IMR-90 (cell line): ENCODE measurements at regions not wholly inside any gene's neighbourhood (a gene's known extent, or its start where the extent isn't known, plus 50 kb on each side); places are given as distances from the start of the nearest gene placed in this dataset.

Experiments used
- ATAC-seq: fragments of 200-7000 bp; cut with Tn5 transposase; 2 replicates; pipeline ENCODE4 v1.9.1; 2020; ENCODE audit warnings: low read depth, mild to moderate bottlenecking, moderate library complexity
- BruUV-seq: library from RNA; stranded (reverse); fragments of 400-500 nt; replicated peaks from 2 replicates; lab custom pipeline; 2021; lab: Mats Ljungman, UMichigan
- CTCF ChIA-PET: fragments of 300-600 bp; formaldehyde crosslinking; extraction: SDS; loops from one replicate; lab custom pipeline; 2021; ENCODE audit warnings: antibody characterized with exemption; lab: Yijun Ruan, JAX
- POLR2A ChIA-PET: fragments of 300-600 bp; sonication (Branson Sonifier 250); formaldehyde crosslinking; loops from one replicate; lab custom pipeline; 2022; ENCODE audit warnings: antibody characterized with exemption; ENCODE audit not compliant: unreplicated experiment; lab: Charles Lee
- DNase-seq: peaks from one replicate; pipeline ENCODE4 v3.0.0; 2013
- H2AFZ ChIP-seq: replicated peaks from 2 replicates; pipeline ENCODE3; 2013; ENCODE audit warnings: low read length, mild to moderate bottlenecking; ENCODE audit not compliant: poor library complexity
- H2AK5ac ChIP-seq: 2 replicates; pipeline ENCODE4 v1.6.1; 2013; ENCODE audit warnings: low read depth, low read length, inconsistent platforms
- H2AK9ac ChIP-seq: replicated peaks from 2 replicates; pipeline ENCODE3; 2013; ENCODE audit warnings: mild to moderate bottlenecking, low read depth, low read length, moderate library complexity; ENCODE audit not compliant: poor library complexity
- H2BK120ac ChIP-seq: 2 replicates; pipeline ENCODE4 v1.6.1; 2013; ENCODE audit warnings: low read depth, low read length, inconsistent platforms
- H2BK15ac ChIP-seq: 3 replicates; pipeline ENCODE4 v1.6.1; 2013; ENCODE audit warnings: low read depth, low read length, inconsistent platforms
- H2BK20ac ChIP-seq: 2 replicates; pipeline ENCODE4 v1.6.1; 2013; ENCODE audit warnings: low read depth, mild to moderate bottlenecking, inconsistent platforms, low read length, moderate library complexity
- H2BK5ac ChIP-seq: 2 replicates; pipeline ENCODE4 v1.6.1; 2013; ENCODE audit warnings: mild to moderate bottlenecking, low read depth, low read length, inconsistent platforms; ENCODE audit not compliant: poor library complexity, severe bottlenecking
- H3K14ac ChIP-seq: replicated peaks from 2 replicates; pipeline ENCODE4 v1.6.1; 2013; ENCODE audit warnings: low read depth, low read length, inconsistent platforms
- H3K18ac ChIP-seq: 2 replicates; pipeline ENCODE4 v1.6.1; 2013; ENCODE audit warnings: low read depth, low read length, control low read depth
- H3K23ac ChIP-seq: 2 replicates; pipeline ENCODE4 v1.6.1; 2013; ENCODE audit warnings: low read depth, low read length, inconsistent platforms
- H3K27ac ChIP-seq: 2 replicates; pipeline ENCODE4 v1.5.1; 2013; ENCODE audit warnings: mild to moderate bottlenecking, control low read depth, low read length; ENCODE audit not compliant: insufficient read depth
- H3K27me3 ChIP-seq: 2 replicates; pipeline ENCODE4 v1.6.1; 2013; ENCODE audit warnings: low read length; ENCODE audit not compliant: control insufficient read depth, insufficient read depth
- H3K36me3 ChIP-seq: 2 replicates; pipeline ENCODE4 v1.6.1; 2013; ENCODE audit warnings: low read length, mixed read lengths; ENCODE audit not compliant: control insufficient read depth, insufficient read depth
- H3K4ac ChIP-seq: 2 replicates; pipeline ENCODE4 v1.6.1; 2013; ENCODE audit warnings: low read depth, low read length, inconsistent platforms
- H3K4me1 ChIP-seq: 2 replicates; pipeline ENCODE4 v1.6.1; 2013; ENCODE audit warnings: low read length, mixed read lengths; ENCODE audit not compliant: control insufficient read depth, insufficient read depth
- H3K4me2 ChIP-seq: 2 replicates; pipeline ENCODE4 v1.6.1; 2013; ENCODE audit warnings: low read depth, mild to moderate bottlenecking, control low read depth, low read length, moderate library complexity
- H3K4me3 ChIP-seq: 2 replicates; pipeline ENCODE4 v1.5.1; 2013; ENCODE audit warnings: low read depth, mild to moderate bottlenecking, control low read depth, low read length, moderate library complexity; ENCODE audit not compliant: insufficient read depth
- H3K56ac ChIP-seq: 2 replicates; pipeline ENCODE4 v1.6.1; 2013; ENCODE audit warnings: low read length, inconsistent platforms; ENCODE audit not compliant: insufficient read depth; ENCODE audit errors: extremely low read depth
- H3K79me1 ChIP-seq, 2 experiments: 2 replicates each; pipeline ENCODE4 v1.6.1; 2013; ENCODE audit warnings: low read length in 2 of 2, inconsistent platforms in 1 of 2, low read depth in 1 of 2
- H3K9ac ChIP-seq: 2 replicates; pipeline ENCODE4 v1.6.1; 2013; ENCODE audit warnings: low read depth, low read length, control low read depth
- H3K9me1 ChIP-seq: 2 replicates; pipeline ENCODE4 v1.6.1; 2013; ENCODE audit warnings: low read length, inconsistent platforms; ENCODE audit not compliant: insufficient read depth
- H3K9me3 ChIP-seq: 2 replicates; pipeline ENCODE4 v1.6.1; 2013; ENCODE audit warnings: low read length; ENCODE audit not compliant: control insufficient read depth, insufficient read depth
- H4K20me1 ChIP-seq: 2 replicates; pipeline ENCODE4 v1.6.1; 2013; ENCODE audit warnings: low read length, inconsistent platforms; ENCODE audit not compliant: insufficient read depth
- H4K5ac ChIP-seq: 2 replicates; pipeline ENCODE4 v1.6.1; 2013; ENCODE audit warnings: mild to moderate bottlenecking, low read depth, low read length, control low read depth
- H4K8ac ChIP-seq, 2 experiments: 2 replicates each; pipeline ENCODE4 v1.6.1; 2013; ENCODE audit warnings: low read depth in 2 of 2, low read length in 2 of 2, control low read depth in 1 of 2, inconsistent platforms in 1 of 2
- H4K91ac ChIP-seq: 2 replicates; pipeline ENCODE4 v1.6.1; 2013; ENCODE audit warnings: low read depth, low read length, inconsistent platforms; ENCODE audit not compliant: insufficient read depth
- BHLHE40 ChIP-seq: fragments of 150-350 bp; IDR thresholded peaks from 2 replicates; pipeline ENCODE4 v1.6.1; 2016; ENCODE audit warnings: mild to moderate bottlenecking, low read depth, low read length
- CHD1 ChIP-seq: IDR thresholded peaks from 2 replicates; pipeline ENCODE4 v1.6.1; 2012; ENCODE audit warnings: low read depth, low read length, improper control_type of control experiment
- CTCF ChIP-seq: conservative IDR thresholded peaks from 2 replicates; pipeline ENCODE4 v1.5.1; 2012; ENCODE audit warnings: mild to moderate bottlenecking, low read depth, low read length, improper control_type of control experiment
- ELK1 ChIP-seq: fragments of 150-350 bp; IDR thresholded peaks from 2 replicates; pipeline ENCODE4 v1.6.1; 2016; ENCODE audit warnings: low read depth, mild to moderate bottlenecking, low read length, moderate library complexity, borderline replicate concordance
- FOS ChIP-seq: fragments of 150-350 bp; IDR thresholded peaks from 2 replicates; pipeline ENCODE4 v1.6.1; 2016; ENCODE audit warnings: low read depth, low read length
- MAFK ChIP-seq: IDR thresholded peaks from 2 replicates; pipeline ENCODE4 v1.6.1; 2012; ENCODE audit warnings: low read depth, low read length, improper control_type of control experiment
- MAZ ChIP-seq: IDR thresholded peaks from 2 replicates; pipeline ENCODE4 v1.6.1; 2012; ENCODE audit warnings: low read depth, mild to moderate bottlenecking, low read length, improper control_type of control experiment, moderate library complexity, borderline replicate concordance
- MXI1 ChIP-seq: IDR thresholded peaks from 2 replicates; pipeline ENCODE4 v1.6.1; 2012; ENCODE audit warnings: low read depth, mild to moderate bottlenecking, low read length, moderate library complexity, borderline replicate concordance
- NFE2L2 ChIP-seq: fragments of 150-350 bp; IDR thresholded peaks from 2 replicates; pipeline ENCODE4 v1.6.1; 2016; ENCODE audit warnings: low read depth, mild to moderate bottlenecking, low read length
- POLR2A ChIP-seq: IDR thresholded peaks from 2 replicates; pipeline ENCODE4 v1.6.1; 2012; ENCODE audit warnings: mild to moderate bottlenecking, low read depth, low read length
- RAD21 ChIP-seq: IDR thresholded peaks from 2 replicates; pipeline ENCODE4 v1.6.1; 2012; ENCODE audit warnings: low read length, improper control_type of control experiment
- RCOR1 ChIP-seq: IDR thresholded peaks from 2 replicates; pipeline ENCODE4 v1.6.1; 2012; ENCODE audit warnings: mild to moderate bottlenecking, low read length, improper control_type of control experiment; ENCODE audit not compliant: insufficient replicate concordance
- RFX5 ChIP-seq: IDR thresholded peaks from 2 replicates; pipeline ENCODE4 v1.8.0; 2012; ENCODE audit warnings: low read depth, mild to moderate bottlenecking, low read length, moderate library complexity
- SMC3 ChIP-seq: fragments of 150-350 bp; IDR thresholded peaks from 2 replicates; pipeline ENCODE4 v1.6.1; 2016; ENCODE audit warnings: low read depth, mild to moderate bottlenecking, antibody characterized with exemption, low read length, moderate library complexity
- USF2 ChIP-seq: fragments of 150-350 bp; IDR thresholded peaks from 2 replicates; pipeline ENCODE4 v1.6.1; 2017; ENCODE audit warnings: mild to moderate bottlenecking, antibody characterized with exemption, low read length, low read depth
- WGBS, 2 experiments: methylation state at CpG; one replicate each; pipeline versions ENCODE4 v1.1.5 to v1.1.7; 2013; ENCODE audit warnings: missing lambda C conversion rate in 2 of 2; ENCODE audit not compliant: insufficient read length in 1 of 2; ENCODE audit errors: extremely low coverage in 2 of 2; 5-methylcytosine and 5-hydroxymethylcytosine counted together
- dilution Hi-C: fragments of 300-500 bp; cut with HindIII; formaldehyde crosslinking; loops from one replicate; pipeline ENCODE4 v1.14.3; 2018; ENCODE audit warnings: low sequenced_read_pairs; ENCODE audit not compliant: unreplicated experiment
- in situ Hi-C: fragments of 300-500 bp; cut with MboI; formaldehyde crosslinking; loops from 3 replicates; pipeline ENCODE4 v1.14.3; 2019; ENCODE audit warnings: low sequenced_read_pairs, inconsistent platforms, mixed read lengths
- intact Hi-C: fragments of 100-400 bp; cut with micrococcal nuclease; formaldehyde crosslinking; loops from 2 replicates; pipeline ENCODE4 v1.10.0; 2022

- no peaks in the 10 kb centered on the region for H3K4me1 ChIP-seq
- no peak overlapping the region for H3K4me2 ChIP-seq
- no peak for TF ChIP-seq FOS
- TF ChIP-seq USF2: no peak
- TF ChIP-seq MAFK: no peak
- TF ChIP-seq SMC3: no peak
- TF ChIP-seq MAZ: no peak
- TF ChIP-seq POLR2A: no peak
- no peak for TF ChIP-seq BHLHE40
- no peak for TF ChIP-seq CHD1
- no peak for TF ChIP-seq RCOR1
- TF ChIP-seq MXI1: no peak
- TF ChIP-seq ELK1: no peak
- no peak for TF ChIP-seq RAD21
- no peak for TF ChIP-seq NFE2L2
- no peak for TF ChIP-seq RFX5
- no peak for TF ChIP-seq CTCF
- no peak overlapping the region for H3K14ac ChIP-seq
- H2BK20ac ChIP-seq: no peak overlapping the region
- CTCF ChIA-PET: no interaction called here
- no peak overlapping the region for H3K27ac ChIP-seq
- no peak overlapping the region for H2BK120ac ChIP-seq
- no peak overlapping the region for H3K4ac ChIP-seq
- no peak overlapping the region for H2AFZ ChIP-seq
- dilution Hi-C loops: no loop called here
- no peak overlapping the region for H3K9ac ChIP-seq
- no peaks in the 10 kb centered on the region for H3K9me3 ChIP-seq
- H2AK5ac ChIP-seq: no peak overlapping the region
- POLR2A ChIA-PET: no interaction called here
- H3K23ac ChIP-seq: no peak overlapping the region
- ATAC-seq: no peak
- H4K8ac ChIP-seq: no peak overlapping the region
- WGBS, 2 experiments: no CpG with 5 or more reads among the region's 4 CpGs
- no peak overlapping the region for H4K5ac ChIP-seq
- H4K91ac ChIP-seq: no peak overlapping the region
- no peak overlapping the region for H3K18ac ChIP-seq
- H2AK9ac ChIP-seq: no peak overlapping the region
- no peaks in the 10 kb centered on the region for H4K20me1 ChIP-seq
- H2BK15ac ChIP-seq: no peak overlapping the region
- no peaks in the 10 kb centered on the region for H3K27me3 ChIP-seq
- no peaks in the 10 kb centered on the region for H3K9me1 ChIP-seq
- no peaks in the 10 kb centered on the region for H3K36me3 ChIP-seq
- no peak overlapping the region for H3K56ac ChIP-seq
- in situ Hi-C loops: no loop called here
- H3K79me1 ChIP-seq: no peaks in the 10 kb centered on the region
- no peak overlapping the region for H2BK5ac ChIP-seq
- intact Hi-C loops: no loop called here
- H3K4me3 ChIP-seq: no peak overlapping the region
- BruUV-seq: no TSS peak
- DNase-seq: no peak
Observed at GRCh38 chr15:96052154-96052553, 278.3 kb upstream of the NR2F2 start.
